OCI-LY3 (cell line): ENCODE measurements at regions not wholly inside any gene's neighbourhood (a gene's known extent, or its start where the extent isn't known, plus 50 kb on each side); places are given as distances from the start of the nearest gene placed in this dataset.

ENCODE experiments used
- H2AFZ ChIP-seq: fragments of 200-600, 300-600 bp; shearing (Covaris generic); 2 replicates; pipeline ENCODE4 v1.6.0; 2014; ENCODE audit warnings: antibody characterized with exemption, low read depth, low read length
- H3K27ac ChIP-seq: fragments of 200-600, 300-600 bp; sonication (generic); 2 replicates; pipeline ENCODE4 v1.5.1; 2014; ENCODE audit warnings: mild to moderate bottlenecking, low read length, moderate library complexity, mixed read lengths
- H3K27me3 ChIP-seq: fragments of 200-600, 300-600 bp; sonication (generic); 2 replicates; pipeline ENCODE4 v1.6.1; 2014; ENCODE audit warnings: low read depth, low read length, mixed read lengths
- H3K36me3 ChIP-seq: fragments of 200-600, 300-600 bp; sonication (generic); replicated peaks from 2 replicates; pipeline ENCODE3; 2014; ENCODE audit warnings: low read depth, low read length, mixed read lengths
- H3K4me1 ChIP-seq: fragments of 300-600, 200-600 bp; sonication (generic); 2 replicates; pipeline ENCODE4 v1.6.1; 2014; ENCODE audit warnings: low read length, mixed read lengths
- H3K4me2 ChIP-seq: fragments of 200-600, 300-600 bp; sonication (generic); 2 replicates; pipeline ENCODE4 v1.6.1; 2014; ENCODE audit warnings: low read length, mixed read lengths
- H3K4me3 ChIP-seq: fragments of 300-600, 200-600 bp; sonication (generic); 2 replicates; pipeline ENCODE4 v1.5.1; 2014; ENCODE audit warnings: antibody characterized with exemption, mild to moderate bottlenecking, low read length, moderate library complexity
- H3K79me2 ChIP-seq: fragments of 300-600, 200-600 bp; shearing (Covaris generic); 2 replicates; pipeline ENCODE4 v1.6.1; 2014; ENCODE audit warnings: mild to moderate bottlenecking, low read length, mixed read lengths
- H3K9ac ChIP-seq: fragments of 300-600, 200-600 bp; shearing (Covaris generic); 2 replicates; pipeline ENCODE4 v1.6.0; 2014; ENCODE audit warnings: mild to moderate bottlenecking, low read length, moderate library complexity
- H3K9me3 ChIP-seq: fragments of 200-600, 300-600 bp; shearing (Covaris generic); 2 replicates; pipeline ENCODE4 v1.6.1; 2014; ENCODE audit warnings: low read length, mixed read lengths; ENCODE audit not compliant: insufficient read depth
- H4K20me1 ChIP-seq: fragments of 200-600, 300-600 bp; sonication (generic); 2 replicates; pipeline ENCODE4 v1.6.1; 2016; ENCODE audit warnings: low read length, mixed read lengths; ENCODE audit not compliant: insufficient read depth
- CTCF ChIP-seq: fragments of 200-600, 300-600 bp; sonication (generic); IDR thresholded peaks from 2 replicates; pipeline ENCODE4 v1.5.1; 2014; ENCODE audit warnings: antibody characterized with exemption, low read length, low read depth
- EZH2phosphoT487 ChIP-seq: fragments of 200-600 bp; shearing (Covaris generic); IDR thresholded peaks from 2 replicates; pipeline ENCODE4 v1.6.1; 2018; ENCODE audit warnings: antibody characterized with exemption, mixed run types, low read depth

- no peak overlapping the region for H2AFZ ChIP-seq
- no peak overlapping the region for H3K27ac ChIP-seq
- TF ChIP-seq EZH2phosphoT487 (no peak), CTCF (no peak)
- no peaks in the 10 kb centered on the region for H4K20me1 ChIP-seq
- no peaks in the 10 kb centered on the region for H3K27me3 ChIP-seq
- H3K4me3 ChIP-seq: no peak overlapping the region
- no peaks in the 10 kb centered on the region for H3K4me1 ChIP-seq
- H3K79me2 ChIP-seq: no peaks in the 10 kb centered on the region
- no peak overlapping the region for H3K9ac ChIP-seq
- H3K9me3 ChIP-seq: no peaks in the 10 kb centered on the region
- no peaks in the 10 kb centered on the region for H3K36me3 ChIP-seq
- H3K4me2 ChIP-seq: no peak overlapping the region
Observed at GRCh38 chr2:66962716-66963115, 434.4 kb upstream of the ETAA1 start.

- Histone ChIP-seq H3K27me3 (no peaks in the 10 kb centered on the region), H2AFZ (no peak overlapping the region), H3K79me2 (no peaks in the 10 kb centered on the region), H4K20me1 (no peaks in the 10 kb centered on the region), H3K9me3 (no peaks in the 10 kb centered on the region), H3K4me1 (no peaks in the 10 kb centered on the region), H3K27ac (no peak overlapping the region), H3K9ac (no peak overlapping the region), H3K4me2 (no peak overlapping the region), H3K36me3 (no peaks in the 10 kb centered on the region), H3K4me3 (no peak overlapping the region)
- TF ChIP-seq EZH2phosphoT487 (no peak), CTCF (no peak)
Observed at GRCh38 chr2:66966631-66967030, 430.5 kb upstream of the ETAA1 start.

GRCh38 chr2:66968946-66969345 is 428.2 kb upstream of the ETAA1 start:
- no peaks in the 10 kb centered on the region for H3K9me3 ChIP-seq
- no peaks in the 10 kb centered on the region for H4K20me1 ChIP-seq
- H3K27me3 ChIP-seq: no peaks in the 10 kb centered on the region
- TF ChIP-seq CTCF: no peak
- no peak for TF ChIP-seq EZH2phosphoT487
- H2AFZ ChIP-seq: no peak overlapping the region
- H3K79me2 ChIP-seq: no peaks in the 10 kb centered on the region
- no peak overlapping the region for H3K27ac ChIP-seq
- no peak overlapping the region for H3K4me3 ChIP-seq
- H3K4me2 ChIP-seq: no peak overlapping the region
- no peak overlapping the region for H3K9ac ChIP-seq
- H3K36me3 ChIP-seq: no peaks in the 10 kb centered on the region
- no peaks in the 10 kb centered on the region for H3K4me1 ChIP-seq

GRCh38 chr2:66981074-66981473 is 416.1 kb upstream of the ETAA1 start:
- Histone ChIP-seq H3K27me3 (no peaks in the 10 kb centered on the region), H2AFZ (no peak overlapping the region), H3K4me1 (no peaks in the 10 kb centered on the region), H3K27ac (no peak overlapping the region), H3K4me2 (no peak overlapping the region), H3K36me3 (no peaks in the 10 kb centered on the region), H3K9ac (no peak overlapping the region), H3K79me2 (no peaks in the 10 kb centered on the region), H3K4me3 (no peak overlapping the region), H4K20me1 (no peaks in the 10 kb centered on the region), H3K9me3 (no peaks in the 10 kb centered on the region)
- TF ChIP-seq EZH2phosphoT487 (no peak), CTCF (no peak)
